ENCODE measurements at regions not wholly inside any gene's neighbourhood (a gene's known extent, or its start where the extent isn't known, plus 50 kb on each side); places are given as distances from the start of the nearest gene placed in this dataset.

GRCh38 chr6:53725791-53726575 lies 60.4 kb upstream of the KLHL31 start:
- WGBS, 2 donors = 43 to 44% methylated on average over 18 of the region's 18 CpGs

GRCh38 chr6:53724501-53724900 lies 58.9 kb upstream of the KLHL31 start:
- H3K9me3 ChIP-seq (ENCODE audit: control insufficient read depth in 2 of 2, insufficient read depth in 1 of 2, low read depth in 1 of 2, low read length in 1 of 2) = no peaks in the 10 kb centered on the region
- no peak overlapping the region for H3K27ac ChIP-seq (ENCODE audit: low read depth in 2 of 2, low read length in 1 of 2)
- no peaks in the 10 kb centered on the region for H3K36me3 ChIP-seq (ENCODE audit: control insufficient read depth in 2 of 2, insufficient read depth in 2 of 2, low read length in 1 of 2)
- H3K27me3 ChIP-seq (ENCODE audit: control insufficient read depth in 1 of 2, insufficient read depth in 2 of 2, low read length in 2 of 2) = no peaks in the 10 kb centered on the region
- H3K4me3 ChIP-seq (ENCODE audit: low read depth in 1 of 2, low read length in 2 of 2) = no peak overlapping the region
- H3K4me1 ChIP-seq (ENCODE audit: control insufficient read depth in 2 of 2, insufficient read depth in 2 of 2, low read length in 1 of 2) = no peaks in the 10 kb centered on the region
- 88 to 92% methylated on average over 1 of the region's 1 CpG for WGBS, 2 donors

More at GRCh38 chr6:53725791-53726575, 60.4 kb upstream of the KLHL31 start:
- H3K9me3 ChIP-seq (ENCODE audit: control insufficient read depth in 2 of 2, insufficient read depth in 1 of 2, low read depth in 1 of 2, low read length in 1 of 2) = no peaks in the 10 kb centered on the region
- H3K36me3 ChIP-seq (ENCODE audit: control insufficient read depth in 2 of 2, insufficient read depth in 2 of 2, low read length in 1 of 2) = no peaks in the 10 kb centered on the region
- no peaks in the 10 kb centered on the region for H3K4me1 ChIP-seq (ENCODE audit: control insufficient read depth in 2 of 2, insufficient read depth in 2 of 2, low read length in 1 of 2)
- H3K27ac ChIP-seq (ENCODE audit: low read depth in 2 of 2, low read length in 1 of 2) = no peak overlapping the region
- no peaks in the 10 kb centered on the region for H3K27me3 ChIP-seq (ENCODE audit: control insufficient read depth in 1 of 2, insufficient read depth in 2 of 2, low read length in 2 of 2)
- H3K4me3 ChIP-seq (ENCODE audit: low read depth in 1 of 2, low read length in 2 of 2) = no peak overlapping the region

GRCh38 chr6:53723331-53723730 lies 57.8 kb upstream of the KLHL31 start:
- Histone ChIP-seq H3K27me3 (ENCODE audit: control insufficient read depth in 1 of 2, insufficient read depth in 2 of 2, low read length in 2 of 2) (no peaks in the 10 kb centered on the region), H3K4me1 (ENCODE audit: control insufficient read depth in 2 of 2, insufficient read depth in 2 of 2, low read length in 1 of 2) (no peaks in the 10 kb centered on the region), H3K36me3 (ENCODE audit: control insufficient read depth in 2 of 2, insufficient read depth in 2 of 2, low read length in 1 of 2) (no peaks in the 10 kb centered on the region), H3K27ac (ENCODE audit: low read depth in 2 of 2, low read length in 1 of 2) (no peak overlapping the region), H3K9me3 (ENCODE audit: control insufficient read depth in 2 of 2, insufficient read depth in 1 of 2, low read depth in 1 of 2, low read length in 1 of 2) (no peaks in the 10 kb centered on the region), H3K4me3 (ENCODE audit: low read depth in 1 of 2, low read length in 2 of 2) (no peak overlapping the region)
- 96 to 98% methylated on average over 1 of the region's 1 CpG for WGBS, 2 donors

- Histone ChIP-seq H3K4me3 (ENCODE audit: low read depth in 1 of 2, low read length in 2 of 2) (no peak overlapping the region), H3K27me3 (ENCODE audit: control insufficient read depth in 1 of 2, insufficient read depth in 2 of 2, low read length in 2 of 2) (no peaks in the 10 kb centered on the region), H3K9me3 (ENCODE audit: control insufficient read depth in 2 of 2, insufficient read depth in 1 of 2, low read depth in 1 of 2, low read length in 1 of 2) (no peaks in the 10 kb centered on the region), H3K27ac (ENCODE audit: low read depth in 2 of 2, low read length in 1 of 2) (no peak overlapping the region), H3K4me1 (ENCODE audit: control insufficient read depth in 2 of 2, insufficient read depth in 2 of 2, low read length in 1 of 2) (no peaks in the 10 kb centered on the region), H3K36me3 (ENCODE audit: control insufficient read depth in 2 of 2, insufficient read depth in 2 of 2, low read length in 1 of 2) (no peaks in the 10 kb centered on the region)
- 94 to 97% methylated on average over 2 of the region's 2 CpGs for WGBS, 2 donors
These were observed 56.2 kb upstream of the KLHL31 start for GRCh38 chr6:53721766-53722165.

- H3K4me3 ChIP-seq (ENCODE audit: low read depth in 1 of 2, low read length in 2 of 2) = no peak overlapping the region
- H3K27me3 ChIP-seq (ENCODE audit: control insufficient read depth in 1 of 2, insufficient read depth in 2 of 2, low read length in 2 of 2) = peaks cover 0 to 3% of the 10 kb centered on the region in 2 donors
- no peaks in the 10 kb centered on the region for H3K9me3 ChIP-seq (ENCODE audit: control insufficient read depth in 2 of 2, insufficient read depth in 1 of 2, low read depth in 1 of 2, low read length in 1 of 2)
- H3K4me1 ChIP-seq (ENCODE audit: control insufficient read depth in 2 of 2, insufficient read depth in 2 of 2, low read length in 1 of 2) = no peaks in the 10 kb centered on the region
- no peaks in the 10 kb centered on the region for H3K36me3 ChIP-seq (ENCODE audit: control insufficient read depth in 2 of 2, insufficient read depth in 2 of 2, low read length in 1 of 2)
- no peak overlapping the region for H3K27ac ChIP-seq (ENCODE audit: low read depth in 2 of 2, low read length in 1 of 2)
- WGBS, 2 donors = 33 to 42% methylated on average over 9 of the region's 9 CpGs
These were observed 53.3 kb upstream of the KLHL31 start for GRCh38 chr6:53718597-53719460.

- H3K36me3 ChIP-seq (ENCODE audit: control insufficient read depth in 2 of 2, insufficient read depth in 2 of 2, low read length in 1 of 2) = no peaks in the 10 kb centered on the region
These were observed 52.0 kb upstream of the KLHL31 start for GRCh38 chr6:53717566-53717965.

GRCh38 chr6:53715434-53715833 lies 49.9 kb upstream of the KLHL31 start:
- no peak overlapping the region for H3K27ac ChIP-seq (ENCODE audit: low read depth in 2 of 2, low read length in 1 of 2)
- H3K27me3 ChIP-seq (ENCODE audit: control insufficient read depth in 1 of 2, insufficient read depth in 2 of 2, low read length in 2 of 2) = peaks cover 5% of the 10 kb centered on the region in 2 donors
- H3K36me3 ChIP-seq (ENCODE audit: control insufficient read depth in 2 of 2, insufficient read depth in 2 of 2, low read length in 1 of 2) = no peaks in the 10 kb centered on the region
- WGBS, 2 donors = 70 to 82% methylated on average over 1 of the region's 1 CpG
- no peak overlapping the region for H3K4me3 ChIP-seq (ENCODE audit: low read depth in 1 of 2, low read length in 2 of 2)
- H3K4me1 ChIP-seq (ENCODE audit: control insufficient read depth in 2 of 2, insufficient read depth in 2 of 2, low read length in 1 of 2) = no peaks in the 10 kb centered on the region
- H3K9me3 ChIP-seq (ENCODE audit: control insufficient read depth in 2 of 2, insufficient read depth in 1 of 2, low read depth in 1 of 2, low read length in 1 of 2) = no peaks in the 10 kb centered on the region

More at GRCh38 chr6:53717566-53717965, 52.0 kb upstream of the KLHL31 start:
- Histone ChIP-seq H3K9me3 (ENCODE audit: control insufficient read depth in 2 of 2, insufficient read depth in 1 of 2, low read depth in 1 of 2, low read length in 1 of 2) (no peaks in the 10 kb centered on the region), H3K27me3 (ENCODE audit: control insufficient read depth in 1 of 2, insufficient read depth in 2 of 2, low read length in 2 of 2) (peaks cover under 1 to 3% of the 10 kb centered on the region in 2 donors), H3K4me1 (ENCODE audit: control insufficient read depth in 2 of 2, insufficient read depth in 2 of 2, low read length in 1 of 2) (no peaks in the 10 kb centered on the region), H3K27ac (ENCODE audit: low read depth in 2 of 2, low read length in 1 of 2) (no peak overlapping the region), H3K4me3 (ENCODE audit: low read depth in 1 of 2, low read length in 2 of 2) (no peak overlapping the region)
- 76 to 81% methylated on average over 1 of the region's 1 CpG for WGBS, 2 donors

Data from esophagus (tissue), 2 donors.